Left lung (tissue), 4 donors: ENCODE measurements at regions not wholly inside any gene's neighbourhood (a gene's known extent, or its start where the extent isn't known, plus 50 kb on each side); places are given as distances from the start of the nearest gene placed in this dataset.

Source experiments
- ATAC-seq: fragments of 200-7000 bp; cut with Tn5 transposase; one replicate; pipeline ENCODE4 v1.9.1; 2020; ENCODE audit warnings: moderate library complexity
- DNase-seq, 4 donors: peaks; one replicate each; pipeline ENCODE4 v3.0.0-alpha.2; 2013 to 2020
- H3K27ac ChIP-seq, 2 donors: fragments of 200-600 bp; sonication (generic) in 1 of 2; one replicate each; pipeline versions ENCODE4 v1.5.0 to v1.8.0; 2020 to 2021
- H3K27me3 ChIP-seq, 2 donors: fragments of 200-600 bp; sonication (generic) in 1 of 2; one replicate each; pipeline versions ENCODE4 v1.5.0 to v1.8.0; 2020 to 2021
- H3K36me3 ChIP-seq, 2 donors: fragments of 200-600 bp; sonication (generic) in 1 of 2; one replicate each; pipeline versions ENCODE4 v1.5.0 to v1.8.0; 2020 to 2021
- H3K4me1 ChIP-seq, 2 donors: fragments of 200-600 bp; one replicate each; pipeline ENCODE4 v1.8.0; 2021
- H3K4me3 ChIP-seq, 2 donors: fragments of 200-600 bp; sonication (generic) in 1 of 2; one replicate each; pipeline versions ENCODE4 v1.5.0 to v1.8.0; 2020 to 2021; ENCODE audit warnings: mild to moderate bottlenecking in 1 of 2
- H3K9me3 ChIP-seq, 2 donors: fragments of 200-600 bp; sonication (generic) in 1 of 2; one replicate each; pipeline versions ENCODE4 v1.5.0 to v1.8.0; 2020 to 2021
- CTCF ChIP-seq, 2 donors: fragments of 200-600 bp; sonication (generic) in 1 of 2; IDR thresholded peaks; one replicate each; pipeline versions ENCODE4 v1.5.0 to v1.8.0; 2021; ENCODE audit warnings: antibody characterized with exemption in 2 of 2
- intact Hi-C, 2 donors: fragments of 100-400 bp; cut with DNase I; formaldehyde crosslinking; loops; one replicate each; pipeline versions ENCODE4 v1.11.2 to v1.14.2; 2022
- donor health status: DM: no; HTN: yes; CAD: no.
- donor health status: DM: no; HTN: no; CAD: no.

- H3K9me3 ChIP-seq, result no peaks in the 10 kb centered on the region
- H3K27me3 ChIP-seq, result no peaks in the 10 kb centered on the region
- H3K4me1 ChIP-seq, result no peaks in the 10 kb centered on the region
- H3K36me3 ChIP-seq, result no peaks in the 10 kb centered on the region
- H3K4me3 ChIP-seq, result no peak overlapping the region
- no peak for TF ChIP-seq CTCF (IDR thresholded peaks at IDR 0.05)
- DNase-seq (peak in 1 of 4 donors; percentile 24), ATAC-seq (no peak)
- intact Hi-C loops, result no loop called here
- H3K27ac ChIP-seq, result peak overlapping the region in 1 of 2 donors; percentile 45
These were observed 62.3 kb upstream of the PAGE3 start for GRCh38 chrX:55326985-55327384.

- H3K27me3 ChIP-seq, result no peaks in the 10 kb centered on the region
- no peaks in the 10 kb centered on the region for H3K4me1 ChIP-seq
- intact Hi-C loops, result no loop called here
- DNase-seq, result no peak
- no peak overlapping the region for H3K4me3 ChIP-seq
- ATAC-seq, result no peak
- no peak for TF ChIP-seq CTCF (IDR thresholded peaks at IDR 0.05)
- no peak overlapping the region for H3K27ac ChIP-seq
- no peaks in the 10 kb centered on the region for H3K36me3 ChIP-seq
- no peaks in the 10 kb centered on the region for H3K9me3 ChIP-seq
These were observed 70.6 kb upstream of the PAGE3 start for GRCh38 chrX:55335296-55335695.

GRCh38 chrX:55336176-55336575, 71.5 kb upstream of the PAGE3 start:
- H3K9me3 ChIP-seq, result no peaks in the 10 kb centered on the region
- no peaks in the 10 kb centered on the region for H3K36me3 ChIP-seq
- no peaks in the 10 kb centered on the region for H3K4me1 ChIP-seq
- H3K4me3 ChIP-seq, result no peak overlapping the region
- ATAC-seq (no peak), DNase-seq (no peak)
- H3K27me3 ChIP-seq, result no peaks in the 10 kb centered on the region
- intact Hi-C loops, result no loop called here
- TF ChIP-seq CTCF (IDR thresholded peaks at IDR 0.05), result no peak
- H3K27ac ChIP-seq, result no peak overlapping the region

- ATAC-seq, result no peak
- H3K27ac ChIP-seq, result no peak overlapping the region
- no peak overlapping the region for H3K4me3 ChIP-seq
- H3K36me3 ChIP-seq, result no peaks in the 10 kb centered on the region
- H3K4me1 ChIP-seq, result no peaks in the 10 kb centered on the region
- no peaks in the 10 kb centered on the region for H3K27me3 ChIP-seq
- DNase-seq, result no peak
- no peak for TF ChIP-seq CTCF (IDR thresholded peaks at IDR 0.05)
- H3K9me3 ChIP-seq, result no peaks in the 10 kb centered on the region
- intact Hi-C loops, result no loop called here
These were observed 76.2 kb upstream of the PAGE3 start for GRCh38 chrX:55340896-55341433.

GRCh38 chrX:55342533-55343501, 78.1 kb upstream of the PAGE3 start:
- peak; percentile 30 to 49 for TF ChIP-seq CTCF (IDR thresholded peaks at IDR 0.05)
- intact Hi-C loops, result no loop called here
- no peak overlapping the region for H3K27ac ChIP-seq
- H3K36me3 ChIP-seq, result no peaks in the 10 kb centered on the region
- H3K9me3 ChIP-seq, result no peaks in the 10 kb centered on the region
- no peaks in the 10 kb centered on the region for H3K4me1 ChIP-seq
- ATAC-seq, result peak; percentile 80
- no peak overlapping the region for H3K4me3 ChIP-seq
- H3K27me3 ChIP-seq, result no peaks in the 10 kb centered on the region
- DNase-seq, result peak in 1 of 4 donors; percentile 12
